Adipocyte (in vitro differentiated cells): ENCODE measurements at regions not wholly inside any gene's neighbourhood (a gene's known extent, or its start where the extent isn't known, plus 50 kb on each side); places are given as distances from the start of the nearest gene placed in this dataset.
A peak's percentile ranks its signal among the peaks of the same experiment; 100 is the strongest.

ENCODE experiments used
- DNase-seq: peaks from one replicate; pipeline ENCODE4 v3.0.0-alpha.2; 2015; ENCODE audit warnings: low read depth
- H3K27me3 ChIP-seq: replicated peaks from 2 replicates; pipeline ENCODE4 v1.7.0; 2013; ENCODE audit warnings: mild to moderate bottlenecking, low read length, moderate library complexity; ENCODE audit not compliant: control insufficient read depth, insufficient read depth
- H3K36me3 ChIP-seq: 2 replicates; pipeline ENCODE4 v1.7.0; 2013; ENCODE audit warnings: low read length, mild to moderate bottlenecking, moderate library complexity; ENCODE audit not compliant: control insufficient read depth, insufficient read depth, severe bottlenecking
- H3K4me1 ChIP-seq: 2 replicates; pipeline ENCODE4 v1.7.0; 2013; ENCODE audit warnings: mild to moderate bottlenecking, low read length, moderate library complexity; ENCODE audit not compliant: control insufficient read depth, insufficient read depth
- H3K4me3 ChIP-seq: 2 replicates; pipeline ENCODE4 v1.7.0; 2013; ENCODE audit warnings: mild to moderate bottlenecking, low read length, moderate library complexity
- H3K9ac ChIP-seq: 2 replicates; pipeline ENCODE4 v1.7.0; 2013; ENCODE audit warnings: mild to moderate bottlenecking, low read length, moderate library complexity
- H3K9me3 ChIP-seq: 2 replicates; pipeline ENCODE4 v1.7.0; 2013; ENCODE audit warnings: mild to moderate bottlenecking, low read length, moderate library complexity; ENCODE audit not compliant: control insufficient read depth

DNA sequence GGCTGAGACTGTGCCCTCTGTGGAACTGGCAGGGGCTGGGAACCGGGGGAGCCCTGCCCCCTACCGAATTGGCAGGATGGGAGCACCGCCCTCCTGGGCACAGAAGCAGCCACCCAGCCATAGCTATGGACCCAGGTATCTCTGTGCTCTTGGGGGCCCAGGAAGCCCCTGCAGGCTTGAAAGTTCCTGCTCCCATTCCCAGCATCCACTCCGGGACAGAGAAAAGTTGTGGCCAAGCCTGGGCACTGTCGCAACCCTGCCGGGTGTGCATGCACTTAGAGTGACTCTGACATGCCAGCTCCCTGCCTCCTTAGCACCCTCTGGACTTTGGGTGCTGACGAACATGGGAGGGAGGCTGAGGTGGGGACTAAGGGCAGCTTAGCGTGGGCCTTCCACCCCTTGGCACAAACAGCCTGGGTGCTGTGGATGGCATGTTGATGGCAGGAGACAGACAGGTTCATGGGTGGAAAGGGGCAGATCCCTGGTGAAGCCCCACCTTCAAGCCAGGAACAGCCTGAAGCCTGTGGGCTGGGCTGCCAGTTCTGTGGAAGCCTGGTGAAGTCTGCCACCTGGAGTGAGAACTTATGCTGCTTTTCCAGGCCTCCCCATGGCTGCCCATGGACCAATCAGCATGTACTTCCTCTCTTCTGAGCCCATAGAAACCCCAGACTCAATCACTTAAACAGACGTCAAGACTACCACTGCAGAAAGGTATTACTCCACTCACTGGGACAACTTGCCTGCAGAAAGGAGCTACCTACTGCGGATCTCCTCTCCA, 279.0 kb downstream of the ATXN7L3B start:
- Histone ChIP-seq H3K4me1 (no peaks in the 10 kb centered on the region), H3K9ac (no peak overlapping the region), H3K4me3 (no peak overlapping the region), H3K27me3 (no peaks in the 10 kb centered on the region), H3K36me3 (no peaks in the 10 kb centered on the region), H3K9me3 (no peaks in the 10 kb centered on the region)
- no peak for DNase-seq

DNA sequence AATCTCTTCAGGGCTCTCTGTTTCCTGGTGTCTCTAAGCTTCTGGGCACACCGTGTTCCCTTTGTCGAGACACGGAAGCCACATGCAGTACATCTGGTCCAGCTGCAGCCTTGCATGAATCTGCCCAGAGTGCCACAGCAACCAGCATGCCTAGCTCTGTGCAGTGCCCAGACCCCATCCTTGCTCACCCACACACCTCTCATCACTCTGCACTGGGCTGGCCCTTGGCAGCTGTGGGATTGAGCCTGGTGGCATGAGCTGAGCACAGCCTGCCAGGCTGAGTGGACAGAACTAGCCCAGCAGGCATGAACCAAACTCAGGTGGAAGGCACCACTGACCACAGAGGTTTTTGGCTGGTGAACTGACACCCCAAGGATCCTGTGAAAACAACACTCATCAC, 279.9 kb downstream of the ATXN7L3B start:
- no peaks in the 10 kb centered on the region for H3K36me3 ChIP-seq
- no peaks in the 10 kb centered on the region for H3K27me3 ChIP-seq
- H3K9me3 ChIP-seq: no peaks in the 10 kb centered on the region
- H3K9ac ChIP-seq: no peak overlapping the region
- no peak for DNase-seq
- H3K4me3 ChIP-seq: no peak overlapping the region
- no peaks in the 10 kb centered on the region for H3K4me1 ChIP-seq

DNA sequence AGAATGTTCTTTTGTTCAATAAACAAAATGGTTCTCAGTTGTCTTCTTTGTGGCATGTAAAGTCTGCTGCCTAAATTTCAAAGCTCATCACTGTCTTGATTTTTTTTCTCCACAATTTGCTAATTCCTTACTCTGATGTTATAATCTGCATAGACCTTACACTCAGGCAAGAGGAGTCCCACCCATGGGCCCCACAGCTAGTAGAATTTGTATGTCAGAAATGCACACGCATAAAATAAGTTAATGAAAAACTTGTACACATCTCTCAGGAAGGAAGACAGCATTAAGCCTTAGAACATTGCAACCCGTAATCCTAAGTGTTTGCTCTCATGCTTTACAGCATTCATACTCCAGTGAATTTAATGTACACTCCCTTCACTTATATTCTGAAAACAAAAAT, 280.8 kb downstream of the ATXN7L3B start:
- H3K4me3 ChIP-seq: no peak overlapping the region
- no peaks in the 10 kb centered on the region for H3K4me1 ChIP-seq
- H3K9me3 ChIP-seq: no peaks in the 10 kb centered on the region
- H3K36me3 ChIP-seq: no peaks in the 10 kb centered on the region
- H3K27me3 ChIP-seq: no peaks in the 10 kb centered on the region
- H3K9ac ChIP-seq: no peak overlapping the region
- no peak for DNase-seq

DNA sequence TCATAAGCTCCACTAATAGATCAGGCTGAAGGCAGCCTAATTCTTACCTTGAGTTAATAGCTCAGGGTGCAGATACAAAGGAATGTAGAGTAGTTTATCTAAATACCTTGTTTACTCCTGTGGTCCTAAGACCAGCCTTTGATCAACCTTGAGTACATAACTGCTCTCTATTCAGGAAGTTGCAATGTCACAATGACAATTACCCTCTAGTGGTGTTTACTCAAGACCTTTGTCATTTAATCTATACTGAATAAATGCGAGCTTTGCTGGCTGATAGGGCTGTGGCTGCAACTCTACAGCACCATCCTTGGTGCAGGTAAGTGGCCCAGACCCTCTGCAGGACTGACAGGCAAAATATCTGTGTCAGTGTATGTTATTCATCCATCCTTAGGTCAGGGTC, 282.7 kb downstream of the ATXN7L3B start:
- no peak overlapping the region for H3K4me3 ChIP-seq
- no peak overlapping the region for H3K9ac ChIP-seq
- no peaks in the 10 kb centered on the region for H3K36me3 ChIP-seq
- no peak for DNase-seq
- no peaks in the 10 kb centered on the region for H3K27me3 ChIP-seq
- H3K9me3 ChIP-seq: no peaks in the 10 kb centered on the region
- H3K4me1 ChIP-seq: no peaks in the 10 kb centered on the region

DNA sequence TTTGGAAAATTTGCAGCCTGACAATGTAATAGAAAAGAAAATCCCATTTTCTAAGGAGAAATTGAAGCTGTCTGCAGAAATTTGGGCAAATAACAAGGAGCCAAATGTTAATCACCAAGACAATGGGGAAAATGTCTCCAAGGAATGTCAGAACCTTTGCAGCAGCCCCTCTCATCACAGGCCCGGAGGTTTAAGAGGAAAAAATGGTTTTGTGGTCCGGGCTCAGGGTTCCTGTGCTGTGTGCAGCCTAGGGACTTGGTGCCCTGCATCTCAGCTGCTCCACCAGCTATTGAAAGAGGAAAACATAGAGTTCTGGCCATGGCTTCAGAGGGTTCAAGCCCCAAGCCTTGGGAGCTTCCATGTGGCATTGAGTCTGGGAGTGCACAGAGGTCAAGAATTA, 298.9 kb downstream of the ATXN7L3B start:
- Histone ChIP-seq H3K4me1 (no peaks in the 10 kb centered on the region), H3K9me3 (no peaks in the 10 kb centered on the region), H3K4me3 (no peak overlapping the region), H3K9ac (no peak overlapping the region), H3K27me3 (no peaks in the 10 kb centered on the region), H3K36me3 (no peaks in the 10 kb centered on the region)
- no peak for DNase-seq

DNA sequence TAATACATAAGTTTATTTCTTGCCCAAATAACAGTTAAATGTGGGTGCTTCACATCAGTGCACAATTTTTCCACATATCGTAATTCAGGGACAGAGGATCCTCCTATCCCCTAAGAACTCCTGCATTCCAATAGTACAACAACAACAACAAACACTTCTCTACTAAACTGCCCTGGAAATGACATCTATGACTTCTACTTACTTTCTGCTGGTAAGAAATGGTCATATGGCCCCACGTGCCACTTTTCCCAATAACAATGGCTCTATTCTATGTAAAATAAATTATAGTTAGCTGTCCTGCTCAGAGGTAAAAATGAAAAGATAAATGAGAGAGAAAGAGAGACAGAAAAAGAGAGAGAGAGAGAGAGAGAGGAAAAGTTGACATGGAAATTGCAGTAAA, 308.5 kb downstream of the ATXN7L3B start:
- DNase-seq: no peak
- H3K4me1 ChIP-seq: no peaks in the 10 kb centered on the region
- no peak overlapping the region for H3K4me3 ChIP-seq
- no peaks in the 10 kb centered on the region for H3K27me3 ChIP-seq
- no peaks in the 10 kb centered on the region for H3K36me3 ChIP-seq
- no peak overlapping the region for H3K9ac ChIP-seq
- H3K9me3 ChIP-seq: no peaks in the 10 kb centered on the region

DNA sequence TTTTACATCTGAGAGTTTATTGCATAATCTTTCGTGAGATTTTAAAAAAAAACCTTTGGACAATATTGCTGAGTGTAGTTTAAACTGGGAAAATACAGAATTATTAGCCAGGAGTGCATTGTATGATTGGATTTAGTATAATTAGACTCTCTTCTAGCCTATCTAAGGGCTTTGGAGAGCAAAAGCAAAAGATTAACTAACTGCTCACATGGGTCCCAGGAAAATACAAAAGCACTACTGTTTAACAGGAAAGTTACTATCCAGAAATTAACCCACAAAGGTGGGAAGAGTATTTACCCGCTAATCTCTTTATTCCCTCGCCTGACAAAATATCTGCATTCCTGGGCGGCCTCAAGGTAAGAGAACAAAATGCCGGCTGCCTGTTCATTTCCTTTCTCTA, 309.5 kb downstream of the ATXN7L3B start:
- Histone ChIP-seq H3K9me3 (no peaks in the 10 kb centered on the region), H3K27me3 (no peaks in the 10 kb centered on the region), H3K36me3 (no peaks in the 10 kb centered on the region), H3K4me3 (no peak overlapping the region), H3K9ac (no peak overlapping the region), H3K4me1 (no peaks in the 10 kb centered on the region)
- no peak for DNase-seq

DNA sequence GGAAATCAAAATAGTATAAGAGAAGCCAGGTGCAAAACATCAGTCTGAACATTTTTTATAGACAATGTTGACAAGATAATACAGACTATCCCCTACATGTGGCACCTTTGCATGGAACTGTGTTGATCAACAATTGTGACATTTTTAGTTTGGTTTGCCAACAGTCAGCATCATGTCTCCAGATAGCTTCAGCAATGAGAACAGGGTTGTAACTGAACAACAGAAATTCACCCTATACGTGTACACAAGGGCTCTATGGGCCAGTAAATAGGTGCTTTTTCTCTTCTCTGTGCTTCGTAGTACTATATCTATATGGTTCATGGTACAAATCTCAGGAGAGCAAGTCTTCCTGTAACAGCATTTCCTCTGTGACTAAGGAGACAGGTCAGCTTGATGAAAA, 310.4 kb downstream of the ATXN7L3B start:
- Histone ChIP-seq H3K9me3 (no peaks in the 10 kb centered on the region), H3K9ac (no peak overlapping the region), H3K27me3 (no peaks in the 10 kb centered on the region), H3K36me3 (no peaks in the 10 kb centered on the region), H3K4me3 (no peak overlapping the region), H3K4me1 (no peaks in the 10 kb centered on the region)
- DNase-seq: no peak

DNA sequence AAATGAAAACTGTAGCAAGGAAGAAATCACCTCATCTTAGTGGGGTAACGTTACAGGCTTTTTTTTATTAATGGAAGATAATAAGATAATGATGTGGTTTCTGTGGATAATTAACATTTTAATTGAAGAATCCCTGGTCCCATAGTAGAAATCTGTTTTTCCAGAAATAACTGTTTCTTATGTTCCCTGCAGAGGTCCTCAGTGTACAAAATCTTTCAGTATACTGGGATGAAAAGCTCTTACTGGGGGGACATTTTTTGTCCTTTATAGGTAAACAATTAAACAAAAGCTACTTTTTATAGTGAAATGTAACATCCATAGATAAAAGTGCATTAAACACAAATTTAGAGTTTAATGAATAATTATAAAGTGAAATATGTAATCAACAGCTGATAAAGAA, 312.2 kb downstream of the ATXN7L3B start:
- no peaks in the 10 kb centered on the region for H3K9me3 ChIP-seq
- no peaks in the 10 kb centered on the region for H3K36me3 ChIP-seq
- peak; percentile 3 for DNase-seq
- no peaks in the 10 kb centered on the region for H3K4me1 ChIP-seq
- H3K27me3 ChIP-seq: no peaks in the 10 kb centered on the region
- no peak overlapping the region for H3K4me3 ChIP-seq
- no peak overlapping the region for H3K9ac ChIP-seq

DNA sequence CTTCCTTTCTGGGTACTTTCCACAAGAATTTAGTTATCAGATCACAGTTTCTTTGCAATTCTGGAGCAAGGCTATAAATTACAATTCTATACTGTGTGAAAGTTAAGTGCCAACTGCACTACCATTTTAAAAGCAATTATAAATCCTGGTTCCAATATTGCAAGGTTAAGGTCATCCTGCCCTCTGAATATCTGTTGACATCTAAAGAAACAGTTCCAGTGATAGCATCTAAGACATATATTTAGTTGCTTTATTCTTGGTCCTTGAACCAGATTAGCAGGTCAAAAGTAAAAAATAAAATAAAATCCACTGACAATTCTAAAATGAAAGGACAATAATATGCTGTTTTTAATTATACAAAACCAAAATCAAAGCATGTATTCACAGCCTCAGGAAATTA, 334.2 kb downstream of the ATXN7L3B start:
- DNase-seq: no peak
- Histone ChIP-seq H3K27me3 (no peaks in the 10 kb centered on the region), H3K4me3 (no peak overlapping the region)

DNA sequence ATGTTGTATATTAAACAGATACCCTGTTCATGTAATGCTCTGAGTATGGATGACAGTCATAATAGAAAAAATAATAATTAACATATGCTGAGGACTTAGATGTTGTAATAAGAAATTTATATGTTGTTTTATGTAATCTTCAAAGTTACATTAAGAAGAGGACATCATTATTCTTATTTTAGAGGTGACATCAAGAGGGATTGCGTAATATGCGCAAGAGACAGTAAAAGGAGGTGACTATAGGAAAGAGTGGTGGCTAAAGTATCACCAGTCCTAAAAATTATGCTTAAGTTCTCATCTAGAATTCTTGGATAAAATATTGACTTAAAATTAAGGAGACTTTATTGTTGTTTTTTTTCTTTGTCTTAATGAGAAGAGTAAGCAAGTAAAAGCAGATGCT, 323.9 kb downstream of the KCNC2 start:
- Histone ChIP-seq H3K27me3 (no peaks in the 10 kb centered on the region), H3K4me1 (peaks cover 15% of the 10 kb centered on the region), H3K9ac (no peak overlapping the region), H3K36me3 (no peaks in the 10 kb centered on the region), H3K9me3 (no peaks in the 10 kb centered on the region), H3K4me3 (no peak overlapping the region)
- no peak for DNase-seq

More for the DNA sequence above, 334.2 kb downstream of the ATXN7L3B start:
- H3K9ac ChIP-seq: no peak overlapping the region
- no peaks in the 10 kb centered on the region for H3K9me3 ChIP-seq
- H3K36me3 ChIP-seq: no peaks in the 10 kb centered on the region
- no peaks in the 10 kb centered on the region for H3K4me1 ChIP-seq

DNA sequence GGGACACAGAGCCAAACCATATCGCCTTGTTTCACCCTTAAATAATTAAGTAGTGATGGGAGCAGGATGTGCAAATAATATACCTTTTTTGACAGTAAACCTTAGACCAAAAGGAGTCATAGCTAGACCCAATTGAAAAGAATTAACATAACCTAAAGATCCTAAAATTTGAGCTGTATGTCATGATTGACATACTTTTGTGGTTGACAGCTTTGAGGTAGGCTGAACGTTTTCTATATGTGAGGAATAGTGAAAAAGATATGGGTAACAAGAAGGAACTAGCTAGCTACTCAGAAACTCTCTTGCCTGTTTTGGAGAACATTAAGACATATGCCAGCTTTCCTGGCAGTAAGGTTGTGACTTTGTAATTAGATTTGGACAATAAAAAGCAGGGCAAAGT, 320.6 kb downstream of the KCNC2 start:
- H3K27me3 ChIP-seq: no peaks in the 10 kb centered on the region

More for the DNA sequence above, 320.6 kb downstream of the KCNC2 start:
- Histone ChIP-seq H3K9me3 (no peaks in the 10 kb centered on the region), H3K4me3 (no peak overlapping the region), H3K4me1 (peaks cover 15% of the 10 kb centered on the region), H3K36me3 (no peaks in the 10 kb centered on the region), H3K9ac (no peak overlapping the region)
- DNase-seq: no peak
